Neural progenitor cell (in vitro differentiated cells): ENCODE measurements at regions not wholly inside any gene's neighbourhood (a gene's known extent, or its start where the extent isn't known, plus 50 kb on each side); places are given as distances from the start of the nearest gene placed in this dataset.

Experiments
- CTCF ChIP-seq: fragments of 200-600 bp; sonication (generic); IDR thresholded peaks from 2 replicates; pipeline ENCODE4 v1.5.1; 2017; ENCODE audit warnings: antibody characterized with exemption, mild to moderate bottlenecking
- EZH2phosphoT487 ChIP-seq: fragments of 200-600 bp; sonication (generic); IDR thresholded peaks from 2 replicates; pipeline ENCODE4 v1.6.1; 2017; ENCODE audit warnings: antibody characterized with exemption

DNA sequence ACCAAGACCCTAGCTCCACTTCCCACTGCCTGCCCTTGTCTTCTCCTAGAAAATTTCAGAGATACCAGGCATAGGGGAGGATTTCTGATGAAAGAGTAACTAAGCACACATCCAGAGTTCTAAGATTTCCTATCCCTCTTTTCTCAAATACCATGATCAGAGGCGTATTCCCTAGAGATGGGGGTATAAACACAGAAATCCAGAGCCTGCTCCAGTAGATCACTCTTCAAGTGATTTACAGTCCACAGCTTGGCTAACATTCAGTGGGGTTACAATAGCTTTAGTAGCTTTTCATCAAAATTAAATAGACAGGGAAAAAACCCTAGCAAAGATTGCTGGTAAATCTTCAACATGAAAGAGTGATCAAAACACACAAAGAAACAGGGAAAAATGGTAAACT is 800.7 kb upstream of the GRM7 start:
- no peak for TF ChIP-seq CTCF
- no peak for TF ChIP-seq EZH2phosphoT487
